ENCODE measurements at regions not wholly inside any gene's neighbourhood (a gene's known extent, or its start where the extent isn't known, plus 50 kb on each side); places are given as distances from the start of the nearest gene placed in this dataset.

GRCh38 chr22:27672721-27673418 lies 128.7 kb downstream of the MN1 start:
- H3K4ac ChIP-seq (replicated peaks; ENCODE audit: insufficient read length, low read depth, low read length), result peak overlapping the region; percentile 81
- H3K23ac ChIP-seq (ENCODE audit: insufficient read length), result no peak overlapping the region
- H3K18ac ChIP-seq (ENCODE audit: extremely low read depth, low read length), result no peak overlapping the region
- no peak overlapping the region for H2BK15ac ChIP-seq (ENCODE audit: low read length)
- WGBS, 2 experiments (ENCODE audit: extremely low coverage in 1 of 2, insufficient coverage in 1 of 2, insufficient read length in 1 of 2, insufficient replicate concordance in 2 of 2, low coverage in 1 of 2, low lambda C conversion rate in 2 of 2, missing lambda C conversion rate in 1 of 2), result 87% methylated on average over 9 of the region's 9 CpGs; no CpG with 5 or more reads in 1 of the 2 experiments
- ChIA-PET POLR2A (ENCODE audit: partially characterized antibody) (interaction anchor here (1.2 to 1.6 kb wide), 3 partner anchors 8 to 122 kb away, joined by 3 to 4 read pairs (median 4); no protein-coding TSS in a partner anchor), CTCF (ENCODE audit: partially characterized antibody) (interaction anchor here (1.1 to 1.6 kb wide), 4 partner anchors 11 to 132 kb away, joined by 4 to 5 read pairs (median 4); no protein-coding TSS in a partner anchor)
- no peak overlapping the region; the same call in 1 of the 2 replicates for H2AK5ac ChIP-seq (ENCODE audit: low read depth, low read length)
- no peak overlapping the region for H2BK120ac ChIP-seq (replicated peaks; ENCODE audit: low read depth, low read length)
- no peak overlapping the region for H3K56ac ChIP-seq (replicated peaks; ENCODE audit: insufficient read length, low read depth, low read length)
- DNase-seq (ENCODE audit: low read depth in 1 of 2, low spot score in 2 of 2) (no peak), FAIRE-seq (no peak)
- H3K14ac ChIP-seq (ENCODE audit: insufficient read length), result no peak overlapping the region
- no peak overlapping the region for H3K4me2 ChIP-seq (ENCODE audit: insufficient read depth in 1 of 2, low read depth in 2 of 2, low read length in 2 of 2)
- H4K20me1 ChIP-seq (replicated peaks in 1 of 2; ENCODE audit: control insufficient read depth in 1 of 2, insufficient read depth in 2 of 2, low read length in 2 of 2), result peaks cover 0 to 2% of the 10 kb centered on the region in 2 experiments
- H3K27ac ChIP-seq (ENCODE audit: low read depth, low read length), result no peak overlapping the region
- 0 out of 2 replicates have a peak overlapping the region, but pooled peaks have one; percentile 6 for H2BK20ac ChIP-seq (ENCODE audit: low read length)
- H2BK5ac ChIP-seq (ENCODE audit: low read depth, low read length), result peak overlapping the region; percentile 32; the same call in 1 of the 2 replicates
- H3K36me3 ChIP-seq (ENCODE audit: control insufficient read depth in 2 of 4, insufficient read depth in 4 of 4, low read length in 3 of 4), result peaks cover 0 to 13% (median 1%) of the 10 kb centered on the region in 4 experiments; a peak in 1 of 8 replicates
- peaks cover 8 to 23% (median 14%) of the 10 kb centered on the region in 4 experiments for H3K4me1 ChIP-seq (replicated peaks in 1 of 4; ENCODE audit: control insufficient read depth in 3 of 4, insufficient read depth in 4 of 4, low read length in 3 of 4)
- H4K5ac ChIP-seq (ENCODE audit: insufficient read length, low read depth, low read length), result no peak overlapping the region
- peak overlapping the region; percentile 20; the same call in 1 of the 2 replicates for H2BK12ac ChIP-seq (ENCODE audit: low read depth, low read length)
- no peaks in the 10 kb centered on the region for H3K27me3 ChIP-seq (replicated peaks in 1 of 4; ENCODE audit: control insufficient read depth in 3 of 4, extremely low read depth in 1 of 4, insufficient read depth in 3 of 4, low read length in 3 of 4)
- no peaks in the 10 kb centered on the region for H3K79me2 ChIP-seq (ENCODE audit: control insufficient read depth in 1 of 2, insufficient read depth in 2 of 2, low read length in 2 of 2)
- no peaks in the 10 kb centered on the region for H3K9me3 ChIP-seq (ENCODE audit: insufficient read depth in 2 of 2, low read depth in 1 of 2, low read length in 1 of 2)
- H3K4me3 ChIP-seq (ENCODE audit: extremely low read depth in 1 of 4, insufficient read depth in 2 of 4, low read depth in 3 of 4, low read length in 4 of 4), result no peak overlapping the region
- peak overlapping the region; percentile 12 for H4K91ac ChIP-seq (replicated peaks; ENCODE audit: insufficient read length, low read length)
- H3K23me2 ChIP-seq (ENCODE audit: low read depth, low read length), result no peaks in the 10 kb centered on the region; the same call in 1 of the 2 replicates
- no peak overlapping the region for H4K8ac ChIP-seq (ENCODE audit: extremely low read depth, insufficient read depth, low read length)
- no peak overlapping the region for H3K9ac ChIP-seq (replicated peaks in 1 of 4; ENCODE audit: extremely low read depth in 1 of 4, low read depth in 3 of 4, low read length in 3 of 4)
- peaks cover 5% of the 10 kb centered on the region; the same call in 1 of the 2 replicates for H3K79me1 ChIP-seq (ENCODE audit: low read depth, low read length)
- H2AFZ ChIP-seq (ENCODE audit: low read length), result no peak overlapping the region
- TF ChIP-seq BRCA1 (IDR thresholded peaks at IDR 0.05; ENCODE audit: low read depth, low read length) (no peak), TAF1 (IDR thresholded peaks at IDR 0.05; ENCODE audit: low read depth, low read length) (no peak), RXRA (IDR thresholded peaks at IDR 0.05; ENCODE audit: insufficient read depth, low read depth, low read length) (no peak), HDAC2 (IDR thresholded peaks at IDR 0.05; ENCODE audit: borderline replicate concordance in 1 of 2, low read depth in 2 of 2, low read length in 2 of 2) (no peak), PHF8 (conservative IDR thresholded peaks at IDR 0.05; ENCODE audit: low read depth, low read length) (no peak)

All from H1 (cell line).